ENCODE measurements at regions not wholly inside any gene's neighbourhood (a gene's known extent, or its start where the extent isn't known, plus 50 kb on each side); places are given as distances from the start of the nearest gene placed in this dataset.

DNA sequence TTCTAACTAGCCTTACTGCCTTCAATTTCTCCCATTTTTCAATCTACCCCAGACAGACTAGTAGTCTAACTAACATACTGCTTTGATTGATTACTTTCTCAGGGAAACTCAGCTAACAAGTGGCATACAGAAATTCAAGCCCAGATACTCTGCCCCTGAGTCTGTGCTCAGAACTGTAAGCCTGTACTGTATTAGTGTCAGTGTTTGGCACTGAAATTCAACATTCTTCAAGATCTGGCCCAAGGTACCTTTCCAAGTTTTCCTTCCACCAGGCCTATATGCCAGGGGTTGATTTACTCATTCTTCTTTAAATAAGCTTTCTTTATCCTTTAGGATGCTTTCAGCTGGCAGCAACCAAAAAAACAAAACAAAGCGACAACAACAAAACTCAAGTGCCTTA is 433.2 kb upstream of the MARCKS start:
- H3K4me3 Mint-ChIP-seq: no peak overlapping the region
- intact Hi-C loops (cut with micrococcal nuclease): no loop called here
- CTCF ChIA-PET: no interaction called here
- no peak overlapping the region for H3K27ac Mint-ChIP-seq
- no peaks in the 10 kb centered on the region for H3K27me3 Mint-ChIP-seq (ENCODE audit: low read depth)
- H3K36me3 Mint-ChIP-seq (ENCODE audit: low read depth): no peaks in the 10 kb centered on the region
- no peaks in the 10 kb centered on the region for H3K9me3 Mint-ChIP-seq
- H3K4me1 Mint-ChIP-seq (ENCODE audit: low read depth): no peaks in the 10 kb centered on the region
- no peak for DNase-seq

DNA sequence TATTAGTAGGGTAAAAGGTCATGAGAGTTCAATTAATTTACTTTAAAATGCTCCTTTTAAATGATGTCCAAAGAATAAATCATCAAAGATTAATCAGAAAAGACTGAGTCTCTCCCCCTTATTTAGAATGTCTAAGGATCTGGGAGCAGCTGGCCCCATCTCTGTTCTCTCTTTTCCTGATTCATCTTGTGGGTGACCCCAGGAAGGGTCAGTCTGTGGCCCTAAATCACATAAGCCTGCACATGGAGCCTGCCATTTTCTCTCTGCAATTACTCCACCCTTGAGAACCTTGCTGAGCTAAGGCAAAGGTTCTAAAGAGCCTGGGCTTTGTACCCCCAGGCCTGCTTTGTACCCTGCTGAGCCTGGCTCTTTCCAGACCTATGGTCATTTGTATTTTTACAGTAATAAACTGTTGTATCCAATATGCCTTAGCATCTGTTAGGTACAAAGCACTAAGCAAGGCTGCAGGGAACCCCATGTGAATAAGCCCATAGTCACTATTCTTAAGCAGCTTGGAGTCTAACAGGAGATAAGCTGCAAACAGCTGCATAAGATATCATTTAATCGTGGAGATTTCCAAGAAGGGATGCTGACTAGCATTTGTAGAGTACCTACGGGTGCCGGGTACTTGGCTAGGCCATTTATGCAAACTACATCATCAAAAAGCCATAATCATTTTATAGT is 431.0 kb upstream of the MARCKS start:
- no peaks in the 10 kb centered on the region for H3K36me3 Mint-ChIP-seq (ENCODE audit: low read depth)
- no peak overlapping the region for H3K4me3 Mint-ChIP-seq
- CTCF ChIA-PET: no interaction called here
- intact Hi-C loops (cut with micrococcal nuclease): no loop called here
- no peak overlapping the region for H3K27ac Mint-ChIP-seq
- H3K4me1 Mint-ChIP-seq (ENCODE audit: low read depth): no peaks in the 10 kb centered on the region
- no peaks in the 10 kb centered on the region for H3K9me3 Mint-ChIP-seq
- H3K27me3 Mint-ChIP-seq (ENCODE audit: low read depth): no peaks in the 10 kb centered on the region
- no peak for DNase-seq

DNA sequence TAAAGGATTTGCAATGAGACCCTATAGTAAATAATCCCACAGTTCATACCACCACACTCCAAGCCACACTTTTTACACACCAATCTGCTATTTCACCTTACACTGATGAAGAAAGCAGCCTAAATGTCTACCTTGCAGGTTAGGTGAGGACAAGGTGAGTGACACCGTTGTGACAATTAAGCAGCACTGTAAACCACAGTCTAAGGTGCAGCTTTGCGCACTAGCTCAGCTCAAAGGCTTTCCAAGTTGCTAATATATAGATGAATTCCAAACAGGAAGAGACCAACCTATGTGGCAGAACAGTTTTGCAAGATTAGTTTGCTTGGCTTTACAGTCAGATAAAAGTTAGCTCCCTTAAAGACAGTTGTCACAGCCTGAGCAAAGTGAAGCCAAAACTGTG is 429.5 kb upstream of the MARCKS start:
- Mint-ChIP-seq H3K9me3 (no peaks in the 10 kb centered on the region), H3K4me3 (no peak overlapping the region), H3K27me3 (ENCODE audit: low read depth) (no peaks in the 10 kb centered on the region), H3K36me3 (ENCODE audit: low read depth) (no peaks in the 10 kb centered on the region), H3K27ac (no peak overlapping the region), H3K4me1 (ENCODE audit: low read depth) (no peaks in the 10 kb centered on the region)
- DNase-seq: no peak
- CTCF ChIA-PET: no interaction called here
- intact Hi-C loops (cut with micrococcal nuclease): no loop called here

DNA sequence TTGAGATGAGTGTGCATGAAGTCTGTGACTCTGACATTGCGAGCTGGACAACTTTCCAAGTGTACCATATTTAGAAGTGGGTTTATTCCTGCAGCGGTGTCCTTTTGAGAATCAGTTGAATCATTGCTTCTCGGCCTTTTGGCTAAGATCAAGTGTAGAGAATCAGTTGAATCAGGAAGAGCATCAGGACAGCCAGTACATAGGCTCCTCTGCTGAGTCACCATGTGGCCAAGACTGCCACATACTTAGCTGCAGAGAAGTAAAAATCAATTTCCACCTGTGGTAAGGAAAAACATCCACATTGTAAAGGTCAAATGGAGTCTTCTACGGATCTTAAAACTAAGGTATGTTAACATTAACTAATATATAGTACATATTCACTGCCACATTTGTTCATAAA is 428.4 kb upstream of the MARCKS start:
- Mint-ChIP-seq H3K27me3 (ENCODE audit: low read depth) (no peaks in the 10 kb centered on the region), H3K4me1 (ENCODE audit: low read depth) (no peaks in the 10 kb centered on the region), H3K4me3 (no peak overlapping the region), H3K36me3 (ENCODE audit: low read depth) (no peaks in the 10 kb centered on the region), H3K9me3 (no peaks in the 10 kb centered on the region), H3K27ac (no peak overlapping the region)
- intact Hi-C loops (cut with micrococcal nuclease): no loop called here
- no peak for DNase-seq
- CTCF ChIA-PET: no interaction called here

DNA sequence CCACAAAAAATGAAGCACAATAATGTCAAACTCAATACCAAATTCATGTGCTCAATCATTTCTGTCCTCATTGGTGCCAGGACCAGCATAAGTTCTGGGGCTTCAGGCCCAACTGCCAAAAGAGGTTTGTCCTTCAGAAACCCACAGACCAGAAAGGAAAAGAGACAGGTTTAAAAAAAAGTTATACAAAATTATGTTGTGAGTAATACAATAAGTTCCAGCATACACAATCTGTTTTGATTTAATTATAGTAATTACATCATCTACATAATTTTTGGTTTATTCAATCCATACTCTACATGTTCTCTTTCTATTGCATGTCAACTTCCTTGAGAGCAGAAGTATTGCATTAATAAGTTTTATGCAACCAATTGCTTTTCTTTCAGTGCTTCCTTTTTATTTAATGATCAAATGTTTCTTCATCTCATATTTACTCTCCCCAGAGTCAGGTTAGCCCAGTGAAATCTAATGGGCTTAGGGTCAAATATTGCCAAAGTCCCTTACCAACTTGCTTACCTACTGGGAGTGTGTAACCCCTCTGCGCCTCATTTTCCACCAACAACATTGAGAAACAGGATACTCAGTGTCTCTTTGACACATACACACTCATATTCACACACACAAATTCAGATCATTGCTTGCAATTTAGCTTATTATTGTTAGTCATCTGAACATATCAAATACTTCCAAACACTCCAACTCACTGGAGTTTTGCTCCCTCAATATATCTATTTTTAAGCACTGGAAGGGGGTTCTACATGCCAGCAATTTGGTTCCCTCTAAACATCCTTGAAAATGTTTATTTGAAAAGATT is 424.4 kb upstream of the MARCKS start:
- no peak overlapping the region for H3K4me3 Mint-ChIP-seq
- no peaks in the 10 kb centered on the region for H3K9me3 Mint-ChIP-seq
- H3K27ac Mint-ChIP-seq: no peak overlapping the region
- no peaks in the 10 kb centered on the region for H3K27me3 Mint-ChIP-seq (ENCODE audit: low read depth)
- no peaks in the 10 kb centered on the region for H3K4me1 Mint-ChIP-seq (ENCODE audit: low read depth)
- no peaks in the 10 kb centered on the region for H3K36me3 Mint-ChIP-seq (ENCODE audit: low read depth)
- intact Hi-C loops (cut with micrococcal nuclease): no loop called here
- CTCF ChIA-PET: no interaction called here
- no peak for DNase-seq

DNA sequence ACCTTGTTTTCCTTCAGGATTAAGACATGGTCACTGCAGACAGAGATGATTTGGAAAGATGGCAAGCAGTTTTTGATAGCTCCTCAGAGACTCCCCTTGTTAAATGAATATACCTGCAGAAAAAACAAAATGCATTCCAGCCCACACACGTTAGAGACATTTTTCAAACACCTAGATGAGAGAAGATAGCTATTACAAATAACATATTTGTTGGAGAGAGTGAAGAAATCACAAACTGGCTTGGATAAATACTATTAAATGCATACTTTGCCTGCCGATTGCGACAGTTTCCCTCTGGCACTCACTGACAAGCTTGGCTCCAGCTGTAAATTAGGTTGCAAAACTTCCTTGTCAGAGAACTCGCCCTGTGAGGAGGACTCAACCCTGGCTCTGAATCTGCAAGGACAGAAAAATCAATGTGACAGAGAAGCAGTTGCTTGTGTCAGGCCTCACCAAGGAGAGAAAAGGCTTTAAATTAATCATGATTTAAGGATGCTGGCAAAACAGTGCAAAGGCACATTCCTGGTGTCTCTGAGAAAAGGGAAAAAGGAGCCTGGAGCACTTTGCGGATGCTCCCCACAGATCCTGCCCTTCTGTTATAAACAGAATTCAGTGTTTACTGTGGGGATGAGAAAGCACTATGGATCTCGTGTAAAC is 423.7 kb upstream of the MARCKS start:
- no peak overlapping the region for H3K27ac Mint-ChIP-seq
- H3K4me1 Mint-ChIP-seq (ENCODE audit: low read depth): no peaks in the 10 kb centered on the region
- H3K36me3 Mint-ChIP-seq (ENCODE audit: low read depth): no peaks in the 10 kb centered on the region
- no peaks in the 10 kb centered on the region for H3K9me3 Mint-ChIP-seq
- H3K27me3 Mint-ChIP-seq (ENCODE audit: low read depth): no peaks in the 10 kb centered on the region
- CTCF ChIA-PET: no interaction called here
- DNase-seq: no peak
- H3K4me3 Mint-ChIP-seq: no peak overlapping the region
- intact Hi-C loops (cut with micrococcal nuclease): no loop called here

DNA sequence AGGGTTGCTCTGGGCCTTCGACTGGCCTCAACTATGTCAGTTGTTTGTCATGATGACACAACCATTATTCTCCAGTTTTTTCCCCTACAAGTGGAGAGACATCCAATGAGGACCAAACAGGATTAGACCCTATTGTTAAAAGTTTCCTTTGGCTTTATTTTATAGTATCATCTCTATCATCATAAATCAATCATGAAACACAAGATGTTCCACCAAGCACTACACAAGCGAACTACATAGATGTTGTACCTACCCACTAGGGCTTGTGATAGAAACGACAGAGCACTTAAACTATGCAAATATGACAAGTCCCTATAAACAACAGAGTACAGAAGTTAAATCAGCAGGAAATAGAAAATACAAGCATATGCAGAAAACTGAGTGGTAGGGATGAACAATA is 422.5 kb upstream of the MARCKS start:
- no peaks in the 10 kb centered on the region for H3K36me3 Mint-ChIP-seq (ENCODE audit: low read depth)
- intact Hi-C loops (cut with micrococcal nuclease): no loop called here
- no peak overlapping the region for H3K27ac Mint-ChIP-seq
- H3K4me3 Mint-ChIP-seq: no peak overlapping the region
- CTCF ChIA-PET: no interaction called here
- H3K27me3 Mint-ChIP-seq (ENCODE audit: low read depth): no peaks in the 10 kb centered on the region
- no peak for DNase-seq
- H3K4me1 Mint-ChIP-seq (ENCODE audit: low read depth): no peaks in the 10 kb centered on the region
- H3K9me3 Mint-ChIP-seq: no peaks in the 10 kb centered on the region

DNA sequence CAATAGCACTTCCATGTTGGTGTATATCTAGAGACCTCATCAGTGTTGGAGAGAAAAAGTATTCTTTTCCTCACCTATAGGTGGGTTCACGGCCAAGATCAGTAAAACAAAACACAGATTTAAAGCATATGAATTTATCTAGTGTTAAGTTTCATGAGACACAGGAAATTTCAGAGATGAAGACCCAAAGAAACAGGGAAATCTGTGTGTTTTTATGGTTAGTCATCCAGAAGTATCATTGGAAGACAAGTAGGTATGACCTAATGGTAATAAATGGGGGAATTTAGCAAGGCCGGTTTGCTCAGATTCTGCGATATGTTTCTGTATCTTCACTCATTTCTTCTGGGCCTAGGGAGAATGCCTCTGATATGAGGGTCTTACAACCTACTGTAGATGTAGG is 419.6 kb upstream of the MARCKS start:
- H3K4me1 Mint-ChIP-seq (ENCODE audit: low read depth): no peaks in the 10 kb centered on the region
- DNase-seq: no peak
- no peaks in the 10 kb centered on the region for H3K9me3 Mint-ChIP-seq
- intact Hi-C loops (cut with micrococcal nuclease): no loop called here
- no peaks in the 10 kb centered on the region for H3K27me3 Mint-ChIP-seq (ENCODE audit: low read depth)
- CTCF ChIA-PET: no interaction called here
- no peak overlapping the region for H3K27ac Mint-ChIP-seq
- no peaks in the 10 kb centered on the region for H3K36me3 Mint-ChIP-seq (ENCODE audit: low read depth)
- no peak overlapping the region for H3K4me3 Mint-ChIP-seq

DNA sequence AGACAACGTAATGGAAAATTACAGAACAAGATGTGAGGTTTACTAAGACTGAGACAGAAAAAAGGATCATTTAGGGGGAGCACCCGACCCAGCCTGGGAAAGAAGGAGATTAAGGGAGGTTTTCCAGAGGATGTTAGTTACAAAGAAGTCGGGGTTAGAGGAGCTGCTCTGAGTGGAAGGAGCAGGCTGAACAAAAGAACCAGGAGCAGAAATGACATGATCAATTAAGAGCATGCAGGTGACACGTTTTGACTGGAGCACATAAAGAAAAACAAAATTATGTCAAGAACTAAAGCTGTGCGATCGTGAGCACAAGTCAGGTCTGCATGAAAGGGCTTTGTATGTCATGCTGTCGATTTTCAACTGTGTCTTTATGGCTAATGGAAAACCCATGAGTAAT is 417.3 kb upstream of the MARCKS start:
- Mint-ChIP-seq H3K36me3 (ENCODE audit: low read depth) (no peaks in the 10 kb centered on the region), H3K9me3 (no peaks in the 10 kb centered on the region), H3K4me3 (no peak overlapping the region), H3K4me1 (ENCODE audit: low read depth) (no peaks in the 10 kb centered on the region), H3K27ac (no peak overlapping the region), H3K27me3 (ENCODE audit: low read depth) (no peaks in the 10 kb centered on the region)
- DNase-seq: no peak
- intact Hi-C loops (cut with micrococcal nuclease): no loop called here
- CTCF ChIA-PET: no interaction called here

DNA sequence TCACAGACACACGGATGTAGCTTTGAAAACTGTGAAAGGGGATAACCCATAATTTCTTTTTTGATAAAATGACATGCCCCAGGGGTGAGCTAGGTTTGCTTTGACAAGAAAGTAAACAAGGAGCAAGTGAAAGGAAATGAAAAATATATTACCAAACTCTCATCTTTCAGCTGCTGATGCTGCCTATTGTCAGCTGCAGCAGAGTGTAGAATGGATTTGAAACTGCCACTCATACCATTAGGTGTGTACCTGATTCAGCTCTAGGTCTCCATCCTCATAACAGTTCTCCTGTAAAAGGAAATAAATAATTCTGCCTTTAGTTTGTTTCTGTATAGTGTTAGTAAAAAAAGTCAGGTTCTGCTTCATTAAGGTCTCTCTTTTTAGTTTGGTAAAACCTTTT is 415.1 kb upstream of the MARCKS start:
- no peak for DNase-seq
- intact Hi-C loops (cut with micrococcal nuclease): no loop called here
- CTCF ChIA-PET: interaction anchor here (0.7 kb wide), 1 partner anchor 10 kb away, joined by 3 read pairs; no protein-coding TSS in a partner anchor
- H3K4me3 Mint-ChIP-seq: no peak overlapping the region
- no peaks in the 10 kb centered on the region for H3K27me3 Mint-ChIP-seq (ENCODE audit: low read depth)
- H3K36me3 Mint-ChIP-seq (ENCODE audit: low read depth): no peaks in the 10 kb centered on the region
- no peaks in the 10 kb centered on the region for H3K9me3 Mint-ChIP-seq
- no peaks in the 10 kb centered on the region for H3K4me1 Mint-ChIP-seq (ENCODE audit: low read depth)
- H3K27ac Mint-ChIP-seq: no peak overlapping the region

DNA sequence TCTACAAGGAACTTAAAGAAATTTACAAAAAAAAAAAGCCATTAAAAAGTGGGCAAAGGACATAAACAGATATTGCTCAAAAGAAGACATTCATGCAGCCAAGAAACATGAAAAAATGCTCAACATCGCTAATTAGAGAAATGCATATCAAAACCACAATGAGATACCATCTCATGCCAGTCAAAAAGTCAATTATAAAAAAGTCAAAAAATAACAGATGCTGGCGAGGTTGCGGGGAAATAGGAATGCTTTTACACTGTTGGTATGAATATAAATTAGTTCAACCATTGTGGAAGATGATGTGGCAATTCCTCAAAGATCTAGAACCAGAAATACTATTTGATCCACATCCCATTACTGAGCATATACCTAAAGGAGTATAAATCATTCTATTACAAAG is 411.9 kb upstream of the MARCKS start:
- intact Hi-C loops (cut with micrococcal nuclease): no loop called here
- Mint-ChIP-seq H3K4me3 (no peak overlapping the region), H3K36me3 (ENCODE audit: low read depth) (no peaks in the 10 kb centered on the region), H3K4me1 (ENCODE audit: low read depth) (peaks cover 2% of the 10 kb centered on the region), H3K27me3 (ENCODE audit: low read depth) (no peaks in the 10 kb centered on the region), H3K27ac (no peak overlapping the region), H3K9me3 (peaks cover 3% of the 10 kb centered on the region)
- CTCF ChIA-PET: interaction anchor here (1.0 kb wide), 1 partner anchor 35 kb away, joined by 3 read pairs; no protein-coding TSS in a partner anchor
- no peak for DNase-seq

DNA sequence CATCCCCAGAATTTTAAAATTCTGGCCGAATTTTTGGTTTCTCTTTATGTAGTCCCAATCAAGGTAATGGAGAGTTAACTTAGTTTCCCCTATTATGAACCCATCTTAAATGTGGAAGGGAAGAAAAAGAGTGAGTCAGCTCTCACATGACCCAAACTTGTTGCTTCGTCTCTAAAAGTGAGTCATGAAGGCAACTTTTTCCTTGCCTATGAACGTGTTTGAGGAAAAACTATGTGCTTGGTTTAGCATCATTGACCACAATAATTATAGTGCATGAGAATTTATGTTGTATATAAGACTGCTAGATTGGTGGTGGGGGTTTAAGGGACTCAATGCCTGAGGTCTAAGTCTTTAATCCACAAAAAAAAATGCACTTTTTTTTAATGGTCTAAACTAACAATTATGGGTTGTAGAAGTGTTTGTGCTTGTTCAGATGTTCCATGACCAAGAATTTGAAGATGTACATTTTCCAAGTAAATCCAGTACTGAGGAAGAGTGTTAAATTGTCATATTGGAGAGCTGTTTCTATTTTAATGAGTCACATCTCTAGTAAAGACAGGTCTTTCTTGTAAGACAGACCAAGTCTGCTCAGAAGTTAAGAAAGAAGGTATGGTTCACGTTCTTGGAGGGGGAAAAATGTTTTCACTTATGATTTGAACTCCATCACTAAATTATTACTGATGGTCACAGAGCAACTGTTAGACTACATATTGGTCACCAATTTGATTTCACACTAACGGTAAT is 409.9 kb upstream of the MARCKS start:
- Mint-ChIP-seq H3K4me1 (ENCODE audit: low read depth) (peaks cover 2% of the 10 kb centered on the region), H3K4me3 (no peak overlapping the region), H3K27me3 (ENCODE audit: low read depth) (no peaks in the 10 kb centered on the region), H3K9me3 (peaks cover 3% of the 10 kb centered on the region), H3K27ac (no peak overlapping the region), H3K36me3 (ENCODE audit: low read depth) (no peaks in the 10 kb centered on the region)
- CTCF ChIA-PET: interaction anchor here (0.6 kb wide), 2 partner anchors 137 to 139 kb away, joined by 3 read pairs; no protein-coding TSS in a partner anchor
- intact Hi-C loops (cut with micrococcal nuclease): no loop called here
- no peak for DNase-seq

All from activated naive CD4-positive, alpha-beta T cell treated with anti-CD3 and anti-CD28 coated beads for 36 hours (primary cell).